ENCODE measurements at regions not wholly inside any gene's neighbourhood (a gene's known extent, or its start where the extent isn't known, plus 50 kb on each side); places are given as distances from the start of the nearest gene placed in this dataset.

DNA sequence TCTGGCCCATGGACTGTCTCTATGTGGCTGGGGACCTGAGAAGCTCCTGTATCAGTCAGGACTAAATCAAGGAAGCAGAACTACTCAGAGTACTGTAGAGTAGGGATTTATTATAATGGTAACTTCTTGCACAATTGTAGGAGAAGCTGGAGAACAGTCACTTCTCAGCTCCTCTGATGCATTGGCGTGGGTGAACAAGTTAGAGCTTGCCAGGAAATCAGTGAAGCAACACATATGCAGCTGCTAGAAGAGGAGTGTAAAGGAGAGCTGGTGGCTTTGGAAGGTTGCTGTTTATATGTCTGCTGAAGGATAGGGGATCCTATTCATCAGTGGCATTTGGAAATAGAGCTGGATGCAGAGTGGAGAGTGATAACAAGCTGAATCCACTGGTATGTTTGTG, 215.5 kb upstream of the CWC22 start:
- Histone ChIP-seq H3K4me3 (ENCODE audit: low read length) (no peak overlapping the region), H3K4me2 (ENCODE audit: low read length) (no peak overlapping the region), H4K20me1 (ENCODE audit: low read length) (no peaks in the 10 kb centered on the region), H3F3A (ENCODE audit: low read length, unreplicated experiment) (no peaks in the 10 kb centered on the region), H2AFZ (ENCODE audit: low read length) (no peak overlapping the region), H3K27me3 (ENCODE audit: low read length) (no peaks in the 10 kb centered on the region), H3K9ac (ENCODE audit: low read length) (no peak overlapping the region), H3K36me3 (ENCODE audit: low read depth, low read length) (no peaks in the 10 kb centered on the region), H3K79me2 (ENCODE audit: low read length) (no peaks in the 10 kb centered on the region), H3K9me3 (ENCODE audit: low read length) (no peaks in the 10 kb centered on the region), H3K27ac (ENCODE audit: low read length) (no peak overlapping the region), H3K4me1 (ENCODE audit: insufficient read depth, low read length) (no peaks in the 10 kb centered on the region), H3K9me2 (replicated peaks; ENCODE audit: low read length) (no peaks in the 10 kb centered on the region)
- intact Hi-C loops (cut with micrococcal nuclease): no loop called here
- ChIA-PET CTCF (no interaction called here), POLR2A (ENCODE audit: unreplicated experiment) (no interaction called here)
- TF ChIP-seq EZH2 (IDR thresholded peaks at IDR 0.05; ENCODE audit: low read length, unreplicated experiment) (no peak), EZH2phosphoT487 (IDR thresholded peaks at IDR 0.05; ENCODE audit: borderline replicate concordance, low read length) (no peak)
- TF ChIP-seq, protein P1, sequence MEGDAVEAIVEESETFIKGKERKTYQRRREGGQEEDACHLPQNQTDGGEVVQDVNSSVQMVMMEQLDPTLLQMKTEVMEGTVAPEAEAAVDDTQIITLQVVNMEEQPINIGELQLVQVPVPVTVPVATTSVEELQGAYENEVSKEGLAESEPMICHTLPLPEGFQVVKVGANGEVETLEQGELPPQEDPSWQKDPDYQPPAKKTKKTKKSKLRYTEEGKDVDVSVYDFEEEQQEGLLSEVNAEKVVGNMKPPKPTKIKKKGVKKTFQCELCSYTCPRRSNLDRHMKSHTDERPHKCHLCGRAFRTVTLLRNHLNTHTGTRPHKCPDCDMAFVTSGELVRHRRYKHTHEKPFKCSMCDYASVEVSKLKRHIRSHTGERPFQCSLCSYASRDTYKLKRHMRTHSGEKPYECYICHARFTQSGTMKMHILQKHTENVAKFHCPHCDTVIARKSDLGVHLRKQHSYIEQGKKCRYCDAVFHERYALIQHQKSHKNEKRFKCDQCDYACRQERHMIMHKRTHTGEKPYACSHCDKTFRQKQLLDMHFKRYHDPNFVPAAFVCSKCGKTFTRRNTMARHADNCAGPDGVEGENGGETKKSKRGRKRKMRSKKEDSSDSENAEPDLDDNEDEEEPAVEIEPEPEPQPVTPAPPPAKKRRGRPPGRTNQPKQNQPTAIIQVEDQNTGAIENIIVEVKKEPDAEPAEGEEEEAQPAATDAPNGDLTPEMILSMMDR (conservative IDR thresholded peaks at IDR 0.05; ENCODE audit: low read depth, low read length): no peak
- BruUV-seq (replicated peaks): no TSS peak
- ATAC-seq (no peak), DNase-seq (no peak)

DNA sequence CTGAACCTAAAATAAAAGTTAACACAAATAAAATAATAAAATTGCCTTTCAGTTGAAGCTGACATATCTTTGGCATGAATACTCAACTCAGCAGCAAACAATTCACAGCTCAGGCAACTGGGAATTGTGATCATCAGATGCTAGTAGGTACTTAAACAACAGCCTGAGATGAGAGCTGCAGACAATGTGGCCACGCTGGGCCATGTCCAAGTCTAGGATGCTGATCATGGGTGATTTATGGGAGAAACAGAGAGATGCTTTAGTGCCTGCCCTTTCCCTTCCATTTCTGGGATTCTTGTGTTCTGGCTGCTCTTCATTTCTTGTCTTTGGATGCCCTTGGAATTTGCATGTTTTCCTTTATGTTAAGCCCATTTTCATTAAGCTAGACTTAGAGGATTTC, 212.4 kb upstream of the CWC22 start:
- ATAC-seq (no peak), DNase-seq (no peak)
- no peak overlapping the region for H3K4me3 ChIP-seq (ENCODE audit: low read length)
- H3K27ac ChIP-seq (ENCODE audit: low read length): no peak overlapping the region
- H3K9me2 ChIP-seq (replicated peaks; ENCODE audit: low read length): no peaks in the 10 kb centered on the region
- H3K79me2 ChIP-seq (ENCODE audit: low read length): no peaks in the 10 kb centered on the region
- H3K27me3 ChIP-seq (ENCODE audit: low read length): no peaks in the 10 kb centered on the region
- H4K20me1 ChIP-seq (ENCODE audit: low read length): no peaks in the 10 kb centered on the region
- no TSS peak for BruUV-seq (replicated peaks)
- no peaks in the 10 kb centered on the region for H3K9me3 ChIP-seq (ENCODE audit: low read length)
- H3K9ac ChIP-seq (ENCODE audit: low read length): no peak overlapping the region
- TF ChIP-seq EZH2phosphoT487 (IDR thresholded peaks at IDR 0.05; ENCODE audit: borderline replicate concordance, low read length) (no peak), EZH2 (IDR thresholded peaks at IDR 0.05; ENCODE audit: low read length, unreplicated experiment) (no peak)
- TF ChIP-seq, protein P1 (conservative IDR thresholded peaks at IDR 0.05; ENCODE audit: low read depth, low read length): no peak
- no peak overlapping the region for H3K4me2 ChIP-seq (ENCODE audit: low read length)
- CTCF ChIA-PET: no interaction called here
- H3F3A ChIP-seq (ENCODE audit: low read length, unreplicated experiment): no peaks in the 10 kb centered on the region
- H3K36me3 ChIP-seq (ENCODE audit: low read depth, low read length): no peaks in the 10 kb centered on the region
- no peak overlapping the region for H2AFZ ChIP-seq (ENCODE audit: low read length)
- H3K4me1 ChIP-seq (ENCODE audit: insufficient read depth, low read length): no peaks in the 10 kb centered on the region
- intact Hi-C loops (cut with micrococcal nuclease): no loop called here
- POLR2A ChIA-PET (ENCODE audit: unreplicated experiment): interaction anchor here (0.6 kb wide), 1 partner anchor 495 kb away, joined by 4 read pairs; no protein-coding TSS in a partner anchor

DNA sequence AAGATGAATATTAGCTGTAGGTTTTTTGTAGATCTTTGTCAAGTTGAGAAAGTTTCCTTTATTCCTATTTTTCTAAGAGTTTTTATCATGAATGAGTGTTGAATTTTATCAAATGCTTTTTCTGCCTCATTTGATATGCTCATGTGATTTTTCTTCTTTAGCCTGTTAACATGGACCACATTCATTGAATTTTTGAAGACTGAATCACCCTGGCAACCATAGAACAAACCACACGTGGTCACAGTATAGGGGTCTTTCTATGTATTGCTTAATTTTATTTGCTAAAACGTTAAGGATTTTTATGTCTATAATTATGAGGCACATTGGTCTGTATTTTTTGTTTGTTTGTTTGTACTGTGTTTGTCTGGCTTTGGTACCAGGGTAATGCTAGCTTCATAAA, 201.7 kb upstream of the CWC22 start:
- H4K20me1 ChIP-seq (ENCODE audit: low read length): no peaks in the 10 kb centered on the region
- no peak overlapping the region for H3K4me2 ChIP-seq (ENCODE audit: low read length)
- no peaks in the 10 kb centered on the region for H3K79me2 ChIP-seq (ENCODE audit: low read length)
- H3K36me3 ChIP-seq (ENCODE audit: low read depth, low read length): no peaks in the 10 kb centered on the region
- BruUV-seq (replicated peaks): no TSS peak
- ChIA-PET CTCF (no interaction called here), POLR2A (ENCODE audit: unreplicated experiment) (no interaction called here)
- no peaks in the 10 kb centered on the region for H3K9me2 ChIP-seq (replicated peaks; ENCODE audit: low read length)
- DNase-seq (peak; percentile 52), ATAC-seq (no peak)
- no peak overlapping the region for H3K9ac ChIP-seq (ENCODE audit: low read length)
- H3K9me3 ChIP-seq (ENCODE audit: low read length): no peaks in the 10 kb centered on the region
- H2AFZ ChIP-seq (ENCODE audit: low read length): no peak overlapping the region
- H3K27me3 ChIP-seq (ENCODE audit: low read length): no peaks in the 10 kb centered on the region
- TF ChIP-seq EZH2phosphoT487 (IDR thresholded peaks at IDR 0.05; ENCODE audit: borderline replicate concordance, low read length) (no peak), EZH2 (IDR thresholded peaks at IDR 0.05; ENCODE audit: low read length, unreplicated experiment) (no peak)
- TF ChIP-seq, protein P1 (conservative IDR thresholded peaks at IDR 0.05; ENCODE audit: low read depth, low read length): no peak
- H3K4me3 ChIP-seq (ENCODE audit: low read length): no peak overlapping the region
- no peak overlapping the region for H3K27ac ChIP-seq (ENCODE audit: low read length)
- intact Hi-C loops (cut with micrococcal nuclease): no loop called here
- H3K4me1 ChIP-seq (ENCODE audit: insufficient read depth, low read length): peaks cover 7% of the 10 kb centered on the region; the same call in 1 of the 2 replicates
- H3F3A ChIP-seq (ENCODE audit: low read length, unreplicated experiment): no peaks in the 10 kb centered on the region
